Neural cell (in vitro differentiated cells): ENCODE measurements at regions not wholly inside any gene's neighbourhood (a gene's known extent, or its start where the extent isn't known, plus 50 kb on each side); places are given as distances from the start of the nearest gene placed in this dataset.

Source experiments
- CTCF ChIP-seq: fragments of 450-650 bp; IDR thresholded peaks from 2 replicates; pipeline ENCODE4 v1.5.1; 2014; ENCODE audit warnings: antibody characterized with exemption, mild to moderate bottlenecking, moderate library complexity; ENCODE audit not compliant: poor library complexity, severe bottlenecking
- EP300 ChIP-seq: fragments of 450-650 bp; conservative IDR thresholded peaks from 2 replicates; pipeline ENCODE4 v1.6.1; 2014; ENCODE audit warnings: antibody characterized with exemption, mild to moderate bottlenecking, moderate library complexity; ENCODE audit not compliant: poor library complexity, severe bottlenecking
- EZH2 ChIP-seq: fragments of 200-600, 300-800 bp; shearing (Covaris generic), sonication (generic); IDR thresholded peaks from 2 replicates; pipeline ENCODE4 v1.6.1; 2014; ENCODE audit warnings: antibody characterized with exemption, low read length, borderline replicate concordance, mild to moderate bottlenecking; ENCODE audit not compliant: insufficient read depth, poor library complexity, severe bottlenecking
- POLR2AphosphoS5 ChIP-seq: IDR thresholded peaks from 2 replicates; pipeline ENCODE4 v1.6.1; 2012
- TAF1 ChIP-seq: IDR thresholded peaks from 2 replicates; pipeline ENCODE4 v1.6.1; 2012; ENCODE audit warnings: low read depth

- TF ChIP-seq EP300, result no peak
- TF ChIP-seq CTCF, result no peak
- no peak for TF ChIP-seq POLR2AphosphoS5
- TF ChIP-seq TAF1, result no peak
- no peak for TF ChIP-seq EZH2
These were observed 291.2 kb upstream of the MEOX2 start for GRCh38 chr7:15977663-15978062.
